ENCODE measurements at regions not wholly inside any gene's neighbourhood (a gene's known extent, or its start where the extent isn't known, plus 50 kb on each side); places are given as distances from the start of the nearest gene placed in this dataset.

- CTCF ChIA-PET = interaction anchor here (0.6 to 1.6 kb wide), 9 partner anchors 8 to 1310 kb away, joined by 3 to 7 read pairs (median 4); no protein-coding TSS in a partner anchor
- Histone ChIP-seq H3K4me1 (ENCODE audit: control insufficient read depth, insufficient read depth, low read length) (no peaks in the 10 kb centered on the region), H3K27ac (ENCODE audit: extremely low read depth, low read depth, low read length) (no peak overlapping the region), H3K9me3 (ENCODE audit: control insufficient read depth, insufficient read depth, low read depth, low read length) (no peaks in the 10 kb centered on the region), H3K36me3 (ENCODE audit: control insufficient read depth in 2 of 2, insufficient read depth in 1 of 2, low read length in 2 of 2) (no peaks in the 10 kb centered on the region), H3K4me3 (ENCODE audit: low read depth, low read length) (no peak overlapping the region)
- no peak for TF ChIP-seq ZNF302 (tag by site-specific recombination; IDR thresholded peaks at IDR 0.05; ENCODE audit: low read depth)
- TF ChIP-seq ZNF654 (tag by site-specific recombination; IDR thresholded peaks at IDR 0.05; ENCODE audit: low read depth) = peak; percentile 18
- POLR2A ChIA-PET = no interaction called here
Measured at GRCh38 chr11:18844753-18845367, 53.3 kb upstream of the PTPN5 start.

Data from HEK293 (cell line).